ENCODE measurements at regions not wholly inside any gene's neighbourhood (a gene's known extent, or its start where the extent isn't known, plus 50 kb on each side); places are given as distances from the start of the nearest gene placed in this dataset.

- dilution Hi-C loops (cut with HindIII; ENCODE audit: low sequenced_read_pairs, unreplicated experiment) (no loop called here), in situ Hi-C loops (cut with MboI; ENCODE audit: low sequenced_read_pairs) (no loop called here), intact Hi-C loops (cut with micrococcal nuclease) (no loop called here)
- Histone ChIP-seq H4K8ac (ENCODE audit: low read depth in 2 of 2, low read length in 2 of 2) (no peak overlapping the region), H3K18ac (ENCODE audit: low read depth, low read length) (no peak overlapping the region), H3K4me2 (ENCODE audit: low read depth, low read length) (no peak overlapping the region), H4K91ac (ENCODE audit: insufficient read depth, low read depth, low read length) (no peak overlapping the region), H3K9ac (ENCODE audit: low read depth, low read length) (no peak overlapping the region), H3K27ac (ENCODE audit: insufficient read depth, low read length) (no peak overlapping the region), H3K4ac (ENCODE audit: low read depth, low read length) (no peak overlapping the region), H2BK20ac (ENCODE audit: low read depth, low read length) (no peak overlapping the region), H3K14ac (replicated peaks; ENCODE audit: low read depth, low read length) (no peak overlapping the region), H2AK9ac (replicated peaks; ENCODE audit: low read depth, low read length, poor library complexity) (no peak overlapping the region), H2BK15ac (ENCODE audit: low read depth, low read length) (no peak overlapping the region), H2BK5ac (ENCODE audit: low read depth, low read length, poor library complexity, severe bottlenecking) (no peak overlapping the region), H3K56ac (ENCODE audit: extremely low read depth, insufficient read depth, low read length) (no peak overlapping the region), H4K5ac (ENCODE audit: low read depth, low read length) (no peak overlapping the region), H2AFZ (replicated peaks; ENCODE audit: low read length, poor library complexity) (no peak overlapping the region), H3K36me3 (ENCODE audit: control insufficient read depth, insufficient read depth, low read length) (no peaks in the 10 kb centered on the region), H2BK120ac (ENCODE audit: low read depth, low read length) (no peak overlapping the region), H3K23ac (ENCODE audit: low read depth, low read length) (no peak overlapping the region), H4K20me1 (ENCODE audit: insufficient read depth, low read length) (no peaks in the 10 kb centered on the region), H3K4me1 (ENCODE audit: control insufficient read depth, insufficient read depth, low read length) (no peaks in the 10 kb centered on the region), H3K9me1 (ENCODE audit: insufficient read depth, low read length) (no peaks in the 10 kb centered on the region), H3K9me3 (ENCODE audit: control insufficient read depth, insufficient read depth, low read length) (peaks cover 64% of the 10 kb centered on the region), H3K27me3 (ENCODE audit: control insufficient read depth, insufficient read depth, low read length) (no peaks in the 10 kb centered on the region), H3K79me1 (ENCODE audit: low read depth in 1 of 2, low read length in 2 of 2) (no peaks in the 10 kb centered on the region), H3K4me3 (ENCODE audit: insufficient read depth, low read depth, low read length) (no peak overlapping the region), H2AK5ac (ENCODE audit: low read depth, low read length) (no peak overlapping the region)
- ATAC-seq (ENCODE audit: low read depth) (no peak), DNase-seq (no peak)
- BruUV-seq (replicated peaks), result no TSS peak
- no peak for TF ChIP-seq NFE2L2 (IDR thresholded peaks at IDR 0.05; ENCODE audit: low read depth, low read length)
- TF ChIP-seq POLR2A (IDR thresholded peaks at IDR 0.05; ENCODE audit: low read depth, low read length), result no peak
- TF ChIP-seq MXI1 (IDR thresholded peaks at IDR 0.05; ENCODE audit: borderline replicate concordance, low read depth, low read length), result no peak
- no peak for TF ChIP-seq RCOR1 (IDR thresholded peaks at IDR 0.05; ENCODE audit: insufficient replicate concordance, low read length)
- no peak for TF ChIP-seq RAD21 (IDR thresholded peaks at IDR 0.05; ENCODE audit: low read length)
- TF ChIP-seq USF2 (IDR thresholded peaks at IDR 0.05; ENCODE audit: low read depth, low read length), result no peak
- TF ChIP-seq CTCF (conservative IDR thresholded peaks at IDR 0.05; ENCODE audit: low read depth, low read length), result no peak
- TF ChIP-seq MAZ (IDR thresholded peaks at IDR 0.05; ENCODE audit: borderline replicate concordance, low read depth, low read length), result no peak
- TF ChIP-seq MAFK (IDR thresholded peaks at IDR 0.05; ENCODE audit: low read depth, low read length), result no peak
- TF ChIP-seq, protein P1, sequence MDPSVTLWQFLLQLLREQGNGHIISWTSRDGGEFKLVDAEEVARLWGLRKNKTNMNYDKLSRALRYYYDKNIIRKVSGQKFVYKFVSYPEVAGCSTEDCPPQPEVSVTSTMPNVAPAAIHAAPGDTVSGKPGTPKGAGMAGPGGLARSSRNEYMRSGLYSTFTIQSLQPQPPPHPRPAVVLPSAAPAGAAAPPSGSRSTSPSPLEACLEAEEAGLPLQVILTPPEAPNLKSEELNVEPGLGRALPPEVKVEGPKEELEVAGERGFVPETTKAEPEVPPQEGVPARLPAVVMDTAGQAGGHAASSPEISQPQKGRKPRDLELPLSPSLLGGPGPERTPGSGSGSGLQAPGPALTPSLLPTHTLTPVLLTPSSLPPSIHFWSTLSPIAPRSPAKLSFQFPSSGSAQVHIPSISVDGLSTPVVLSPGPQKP (IDR thresholded peaks at IDR 0.05; ENCODE audit: borderline replicate concordance, low read depth, low read length), result no peak
- no peak for TF ChIP-seq RFX5 (IDR thresholded peaks at IDR 0.05; ENCODE audit: low read depth, low read length)
- ChIA-PET POLR2A (ENCODE audit: unreplicated experiment) (no interaction called here), CTCF (no interaction called here)
- 62% methylated on average over 15 of the region's 16 CpGs; no CpG with 5 or more reads in 1 of the 2 experiments for WGBS, 2 experiments (ENCODE audit: extremely low coverage in 2 of 2, insufficient read length in 1 of 2)
Observed at GRCh38 chr22:48837341-48837935, 990.2 kb downstream of the BRD1 start.

Data from IMR-90 (cell line).